IMR-90 (cell line): ENCODE measurements at regions not wholly inside any gene's neighbourhood (a gene's known extent, or its start where the extent isn't known, plus 50 kb on each side); places are given as distances from the start of the nearest gene placed in this dataset.

Experiments used
- ATAC-seq: fragments of 200-7000 bp; cut with Tn5 transposase; 2 replicates; pipeline ENCODE4 v1.9.1; 2020; ENCODE audit warnings: low read depth, mild to moderate bottlenecking, moderate library complexity
- BruUV-seq: library from RNA; stranded (reverse); fragments of 400-500 nt; replicated peaks from 2 replicates; lab custom pipeline; 2021; lab: Mats Ljungman, UMichigan
- CTCF ChIA-PET: fragments of 300-600 bp; formaldehyde crosslinking; extraction: SDS; loops from one replicate; lab custom pipeline; 2021; ENCODE audit warnings: antibody characterized with exemption; lab: Yijun Ruan, JAX
- POLR2A ChIA-PET: fragments of 300-600 bp; sonication (Branson Sonifier 250); formaldehyde crosslinking; loops from one replicate; lab custom pipeline; 2022; ENCODE audit warnings: antibody characterized with exemption; ENCODE audit not compliant: unreplicated experiment; lab: Charles Lee
- DNase-seq: peaks from one replicate; pipeline ENCODE4 v3.0.0; 2013
- H2AFZ ChIP-seq: replicated peaks from 2 replicates; pipeline ENCODE3; 2013; ENCODE audit warnings: low read length, mild to moderate bottlenecking; ENCODE audit not compliant: poor library complexity
- H2AK5ac ChIP-seq: 2 replicates; pipeline ENCODE4 v1.6.1; 2013; ENCODE audit warnings: low read depth, low read length, inconsistent platforms
- H2AK9ac ChIP-seq: replicated peaks from 2 replicates; pipeline ENCODE3; 2013; ENCODE audit warnings: mild to moderate bottlenecking, low read depth, low read length, moderate library complexity; ENCODE audit not compliant: poor library complexity
- H2BK120ac ChIP-seq: 2 replicates; pipeline ENCODE4 v1.6.1; 2013; ENCODE audit warnings: low read depth, low read length, inconsistent platforms
- H2BK15ac ChIP-seq: 3 replicates; pipeline ENCODE4 v1.6.1; 2013; ENCODE audit warnings: low read depth, low read length, inconsistent platforms
- H2BK20ac ChIP-seq: 2 replicates; pipeline ENCODE4 v1.6.1; 2013; ENCODE audit warnings: low read depth, mild to moderate bottlenecking, inconsistent platforms, low read length, moderate library complexity
- H2BK5ac ChIP-seq: 2 replicates; pipeline ENCODE4 v1.6.1; 2013; ENCODE audit warnings: mild to moderate bottlenecking, low read depth, low read length, inconsistent platforms; ENCODE audit not compliant: poor library complexity, severe bottlenecking
- H3K14ac ChIP-seq: replicated peaks from 2 replicates; pipeline ENCODE4 v1.6.1; 2013; ENCODE audit warnings: low read depth, low read length, inconsistent platforms
- H3K18ac ChIP-seq: 2 replicates; pipeline ENCODE4 v1.6.1; 2013; ENCODE audit warnings: low read depth, low read length, control low read depth
- H3K23ac ChIP-seq: 2 replicates; pipeline ENCODE4 v1.6.1; 2013; ENCODE audit warnings: low read depth, low read length, inconsistent platforms
- H3K27ac ChIP-seq: 2 replicates; pipeline ENCODE4 v1.5.1; 2013; ENCODE audit warnings: mild to moderate bottlenecking, control low read depth, low read length; ENCODE audit not compliant: insufficient read depth
- H3K27me3 ChIP-seq: 2 replicates; pipeline ENCODE4 v1.6.1; 2013; ENCODE audit warnings: low read length; ENCODE audit not compliant: control insufficient read depth, insufficient read depth
- H3K36me3 ChIP-seq: 2 replicates; pipeline ENCODE4 v1.6.1; 2013; ENCODE audit warnings: low read length, mixed read lengths; ENCODE audit not compliant: control insufficient read depth, insufficient read depth
- H3K4ac ChIP-seq: 2 replicates; pipeline ENCODE4 v1.6.1; 2013; ENCODE audit warnings: low read depth, low read length, inconsistent platforms
- H3K4me1 ChIP-seq: 2 replicates; pipeline ENCODE4 v1.6.1; 2013; ENCODE audit warnings: low read length, mixed read lengths; ENCODE audit not compliant: control insufficient read depth, insufficient read depth
- H3K4me2 ChIP-seq: 2 replicates; pipeline ENCODE4 v1.6.1; 2013; ENCODE audit warnings: low read depth, mild to moderate bottlenecking, control low read depth, low read length, moderate library complexity
- H3K4me3 ChIP-seq: 2 replicates; pipeline ENCODE4 v1.5.1; 2013; ENCODE audit warnings: low read depth, mild to moderate bottlenecking, control low read depth, low read length, moderate library complexity; ENCODE audit not compliant: insufficient read depth
- H3K56ac ChIP-seq: 2 replicates; pipeline ENCODE4 v1.6.1; 2013; ENCODE audit warnings: low read length, inconsistent platforms; ENCODE audit not compliant: insufficient read depth; ENCODE audit errors: extremely low read depth
- H3K79me1 ChIP-seq, 2 experiments: 2 replicates each; pipeline ENCODE4 v1.6.1; 2013; ENCODE audit warnings: low read length in 2 of 2, inconsistent platforms in 1 of 2, low read depth in 1 of 2
- H3K9ac ChIP-seq: 2 replicates; pipeline ENCODE4 v1.6.1; 2013; ENCODE audit warnings: low read depth, low read length, control low read depth
- H3K9me1 ChIP-seq: 2 replicates; pipeline ENCODE4 v1.6.1; 2013; ENCODE audit warnings: low read length, inconsistent platforms; ENCODE audit not compliant: insufficient read depth
- H3K9me3 ChIP-seq: 2 replicates; pipeline ENCODE4 v1.6.1; 2013; ENCODE audit warnings: low read length; ENCODE audit not compliant: control insufficient read depth, insufficient read depth
- H4K20me1 ChIP-seq: 2 replicates; pipeline ENCODE4 v1.6.1; 2013; ENCODE audit warnings: low read length, inconsistent platforms; ENCODE audit not compliant: insufficient read depth
- H4K5ac ChIP-seq: 2 replicates; pipeline ENCODE4 v1.6.1; 2013; ENCODE audit warnings: mild to moderate bottlenecking, low read depth, low read length, control low read depth
- H4K8ac ChIP-seq, 2 experiments: 2 replicates each; pipeline ENCODE4 v1.6.1; 2013; ENCODE audit warnings: low read depth in 2 of 2, low read length in 2 of 2, control low read depth in 1 of 2, inconsistent platforms in 1 of 2
- H4K91ac ChIP-seq: 2 replicates; pipeline ENCODE4 v1.6.1; 2013; ENCODE audit warnings: low read depth, low read length, inconsistent platforms; ENCODE audit not compliant: insufficient read depth
- BHLHE40 ChIP-seq: fragments of 150-350 bp; IDR thresholded peaks from 2 replicates; pipeline ENCODE4 v1.6.1; 2016; ENCODE audit warnings: mild to moderate bottlenecking, low read depth, low read length
- CEBPB ChIP-seq: IDR thresholded peaks from 2 replicates; pipeline ENCODE4 v1.6.1; 2012; ENCODE audit warnings: low read depth, low read length, improper control_type of control experiment
- CHD1 ChIP-seq: IDR thresholded peaks from 2 replicates; pipeline ENCODE4 v1.6.1; 2012; ENCODE audit warnings: low read depth, low read length, improper control_type of control experiment
- CTCF ChIP-seq: conservative IDR thresholded peaks from 2 replicates; pipeline ENCODE4 v1.5.1; 2012; ENCODE audit warnings: mild to moderate bottlenecking, low read depth, low read length, improper control_type of control experiment
- ELK1 ChIP-seq: fragments of 150-350 bp; IDR thresholded peaks from 2 replicates; pipeline ENCODE4 v1.6.1; 2016; ENCODE audit warnings: low read depth, mild to moderate bottlenecking, low read length, moderate library complexity, borderline replicate concordance
- FOS ChIP-seq: fragments of 150-350 bp; IDR thresholded peaks from 2 replicates; pipeline ENCODE4 v1.6.1; 2016; ENCODE audit warnings: low read depth, low read length
- MAFK ChIP-seq: IDR thresholded peaks from 2 replicates; pipeline ENCODE4 v1.6.1; 2012; ENCODE audit warnings: low read depth, low read length, improper control_type of control experiment
- MAZ ChIP-seq: IDR thresholded peaks from 2 replicates; pipeline ENCODE4 v1.6.1; 2012; ENCODE audit warnings: low read depth, mild to moderate bottlenecking, low read length, improper control_type of control experiment, moderate library complexity, borderline replicate concordance
- MXI1 ChIP-seq: IDR thresholded peaks from 2 replicates; pipeline ENCODE4 v1.6.1; 2012; ENCODE audit warnings: low read depth, mild to moderate bottlenecking, low read length, moderate library complexity, borderline replicate concordance
- NFE2L2 ChIP-seq: fragments of 150-350 bp; IDR thresholded peaks from 2 replicates; pipeline ENCODE4 v1.6.1; 2016; ENCODE audit warnings: low read depth, mild to moderate bottlenecking, low read length
- POLR2A ChIP-seq: IDR thresholded peaks from 2 replicates; pipeline ENCODE4 v1.6.1; 2012; ENCODE audit warnings: mild to moderate bottlenecking, low read depth, low read length
- RAD21 ChIP-seq: IDR thresholded peaks from 2 replicates; pipeline ENCODE4 v1.6.1; 2012; ENCODE audit warnings: low read length, improper control_type of control experiment
- RCOR1 ChIP-seq: IDR thresholded peaks from 2 replicates; pipeline ENCODE4 v1.6.1; 2012; ENCODE audit warnings: mild to moderate bottlenecking, low read length, improper control_type of control experiment; ENCODE audit not compliant: insufficient replicate concordance
- RFX5 ChIP-seq: IDR thresholded peaks from 2 replicates; pipeline ENCODE4 v1.8.0; 2012; ENCODE audit warnings: low read depth, mild to moderate bottlenecking, low read length, moderate library complexity
- SMC3 ChIP-seq: fragments of 150-350 bp; IDR thresholded peaks from 2 replicates; pipeline ENCODE4 v1.6.1; 2016; ENCODE audit warnings: low read depth, mild to moderate bottlenecking, antibody characterized with exemption, low read length, moderate library complexity
- USF2 ChIP-seq: fragments of 150-350 bp; IDR thresholded peaks from 2 replicates; pipeline ENCODE4 v1.6.1; 2017; ENCODE audit warnings: mild to moderate bottlenecking, antibody characterized with exemption, low read length, low read depth
- WGBS, 2 experiments: methylation state at CpG; one replicate each; pipeline versions ENCODE4 v1.1.5 to v1.1.7; 2013; ENCODE audit warnings: missing lambda C conversion rate in 2 of 2; ENCODE audit not compliant: insufficient read length in 1 of 2; ENCODE audit errors: extremely low coverage in 2 of 2; 5-methylcytosine and 5-hydroxymethylcytosine counted together
- dilution Hi-C: fragments of 300-500 bp; cut with HindIII; formaldehyde crosslinking; loops from one replicate; pipeline ENCODE4 v1.14.3; 2018; ENCODE audit warnings: low sequenced_read_pairs; ENCODE audit not compliant: unreplicated experiment
- in situ Hi-C: fragments of 300-500 bp; cut with MboI; formaldehyde crosslinking; loops from 3 replicates; pipeline ENCODE4 v1.14.3; 2019; ENCODE audit warnings: low sequenced_read_pairs, inconsistent platforms, mixed read lengths
- intact Hi-C: fragments of 100-400 bp; cut with micrococcal nuclease; formaldehyde crosslinking; loops from 2 replicates; pipeline ENCODE4 v1.10.0; 2022

DNA sequence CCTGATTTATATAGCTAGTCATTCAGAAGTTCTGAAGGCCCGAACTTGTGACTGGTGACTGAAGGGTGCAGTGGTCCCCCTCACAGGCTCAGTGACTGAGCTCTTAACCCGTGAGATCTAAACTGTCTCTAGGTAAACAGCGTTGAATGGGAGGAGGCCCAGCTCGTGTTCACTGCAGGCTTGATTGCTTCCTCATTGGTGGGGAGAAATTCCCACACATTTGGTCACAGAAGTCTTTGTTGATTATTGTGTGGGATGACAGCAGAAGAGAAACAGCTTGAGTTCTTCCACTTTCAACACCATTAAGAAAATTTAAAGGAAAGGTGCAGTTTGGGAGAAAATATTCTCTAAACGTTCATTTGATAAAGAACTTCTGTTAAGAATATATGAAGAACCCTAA, 1178.0 kb downstream of the UQCRFS1 start:
- Histone ChIP-seq H3K9me1 (no peaks in the 10 kb centered on the region), H3K36me3 (no peaks in the 10 kb centered on the region), H3K79me1 (no peaks in the 10 kb centered on the region), H4K5ac (no peak overlapping the region), H2AK9ac (no peak overlapping the region), H4K8ac (no peak overlapping the region), H2BK120ac (no peak overlapping the region), H2AFZ (no peak overlapping the region), H3K18ac (no peak overlapping the region), H3K4me3 (no peak overlapping the region), H3K9me3 (peaks cover 11% of the 10 kb centered on the region), H2AK5ac (no peak overlapping the region), H3K4ac (no peak overlapping the region), H3K14ac (no peak overlapping the region), H2BK20ac (no peak overlapping the region), H3K4me2 (no peak overlapping the region), H3K4me1 (no peaks in the 10 kb centered on the region), H3K9ac (no peak overlapping the region), H3K56ac (no peak overlapping the region), H3K23ac (no peak overlapping the region), H3K27me3 (no peaks in the 10 kb centered on the region), H2BK5ac (no peak overlapping the region), H4K20me1 (no peaks in the 10 kb centered on the region), H4K91ac (no peak overlapping the region), H2BK15ac (no peak overlapping the region), H3K27ac (no peak overlapping the region)
- intact Hi-C loops = no loop called here
- in situ Hi-C loops = no loop called here
- no CpG with 5 or more reads among the region's 5 CpGs for WGBS, 2 experiments
- ChIA-PET CTCF (no interaction called here), POLR2A (no interaction called here)
- DNase-seq = no peak
- ATAC-seq = no peak
- BruUV-seq = no TSS peak
- TF ChIP-seq CEBPB (no peak), RAD21 (no peak), BHLHE40 (no peak), USF2 (no peak), NFE2L2 (no peak), MAZ (no peak), MAFK (no peak), RCOR1 (no peak), RFX5 (no peak), CHD1 (no peak), CTCF (no peak), MXI1 (no peak), POLR2A (no peak), FOS (no peak), SMC3 (no peak), ELK1 (no peak)
- dilution Hi-C loops = no loop called here
